ENCODE measurements at regions not wholly inside any gene's neighbourhood (a gene's known extent, or its start where the extent isn't known, plus 50 kb on each side); places are given as distances from the start of the nearest gene placed in this dataset.
A peak's percentile ranks its signal among the peaks of the same experiment; 100 is the strongest.

GRCh38 chr4:52251864-52252263 lies 200.8 kb downstream of the SPATA18 start:
- ATAC-seq (peak in 1 of 4 donors; percentile 28), DNase-seq (no peak)
- TF ChIP-seq CTCF (IDR thresholded peaks at IDR 0.05) (no peak), POLR2A (IDR thresholded peaks at IDR 0.05) (no peak)
- H3K27me3 ChIP-seq: no peaks in the 10 kb centered on the region
- WGBS, 4 donors: 78 to 89% (median 86%) methylated on average over 2 of the region's 2 CpGs
- no peak overlapping the region for H3K27ac ChIP-seq
- no peak overlapping the region for H3K4me3 ChIP-seq
- H3K36me3 ChIP-seq: no peaks in the 10 kb centered on the region
- H3K4me1 ChIP-seq: peaks cover 0 to 33% (median 11%) of the 10 kb centered on the region in 12 donors
- intact Hi-C loops (cut with DNase I): loop anchor here in 1 of 10 donors (10.0 kb wide), 1 partner anchor 743 kb away; no protein-coding TSS in a partner anchor
- H3K9me3 ChIP-seq: peaks cover 0 to 12% (median 2%) of the 10 kb centered on the region in 12 donors

GRCh38 chr4:52253025-52253424 lies 201.9 kb downstream of the SPATA18 start:
- Histone ChIP-seq H3K9me3 (peaks cover 0 to 12% (median 2%) of the 10 kb centered on the region in 12 donors), H3K36me3 (no peaks in the 10 kb centered on the region)

GRCh38 chr4:52256522-52256921 lies 205.4 kb downstream of the SPATA18 start:
- no peaks in the 10 kb centered on the region for H3K36me3 ChIP-seq
- no peak for TF ChIP-seq CTCF (IDR thresholded peaks at IDR 0.05)
- TF ChIP-seq POLR2A (IDR thresholded peaks at IDR 0.05): no peak
- DNase-seq (no peak), ATAC-seq (no peak)
- H3K27ac ChIP-seq: no peak overlapping the region
- 64 to 73% (median 71%) methylated on average over 2 of the region's 2 CpGs for WGBS, 4 donors
- H3K4me3 ChIP-seq: no peak overlapping the region
- peaks cover 0 to 11% (median 2%) of the 10 kb centered on the region in 12 donors for H3K9me3 ChIP-seq
- H3K27me3 ChIP-seq: no peaks in the 10 kb centered on the region
- intact Hi-C loops (cut with DNase I): loop anchor here in 1 of 10 donors (10.0 kb wide), 1 partner anchor 738 kb away; no protein-coding TSS in a partner anchor
- H3K4me1 ChIP-seq: peaks cover 0 to 17% (median 3%) of the 10 kb centered on the region in 12 donors

More at GRCh38 chr4:52253025-52253424, 201.9 kb downstream of the SPATA18 start:
- no peaks in the 10 kb centered on the region for H3K27me3 ChIP-seq
- no peak for ATAC-seq
- no peak for DNase-seq
- H3K4me1 ChIP-seq: peaks cover 0 to 26% (median 11%) of the 10 kb centered on the region in 12 donors
- WGBS, 4 donors: 63 to 84% (median 74%) methylated on average over 5 of the region's 5 CpGs
- H3K4me3 ChIP-seq: no peak overlapping the region
- no peak overlapping the region for H3K27ac ChIP-seq
- TF ChIP-seq POLR2A (IDR thresholded peaks at IDR 0.05) (no peak), CTCF (IDR thresholded peaks at IDR 0.05) (no peak)
- intact Hi-C loops (cut with DNase I): loop anchor here in 1 of 10 donors (10.0 kb wide), 1 partner anchor 742 kb away; no protein-coding TSS in a partner anchor

- Histone ChIP-seq H3K4me3 (no peak overlapping the region), H3K4me1 (peaks cover 0 to 20% (median 3%) of the 10 kb centered on the region in 12 donors), H3K36me3 (no peaks in the 10 kb centered on the region), H3K9me3 (no peaks in the 10 kb centered on the region), H3K27me3 (no peaks in the 10 kb centered on the region), H3K27ac (no peak overlapping the region)
- 76 to 83% (median 78%) methylated on average over 3 of the region's 3 CpGs for WGBS, 4 donors
- intact Hi-C loops (cut with DNase I): loop anchor here in 3 of 10 donors (10.0 kb wide), 3 partner anchors 65 to 735 kb away; no protein-coding TSS in a partner anchor
- no peak for TF ChIP-seq CTCF (IDR thresholded peaks at IDR 0.05)
- TF ChIP-seq POLR2A (IDR thresholded peaks at IDR 0.05): no peak
- ATAC-seq: no peak
- DNase-seq: no peak
Measured at GRCh38 chr4:52259978-52260377, 208.9 kb downstream of the SPATA18 start.
